Dedifferentiated amniotic fluid mesenchymal stem cell (primary cell): ENCODE measurements at regions not wholly inside any gene's neighbourhood (a gene's known extent, or its start where the extent isn't known, plus 50 kb on each side); places are given as distances from the start of the nearest gene placed in this dataset.
"Not testable (repeated sequence)": the region's sequence is repeated elsewhere in the genome, so short reads cannot be mapped to it uniquely, and the experiment has no call there.

Experiments used
- DNase-seq: peaks from one replicate; pipeline ENCODE4 v3.0.0-alpha.2; 2016; ENCODE audit errors: extremely low spot score

DNA sequence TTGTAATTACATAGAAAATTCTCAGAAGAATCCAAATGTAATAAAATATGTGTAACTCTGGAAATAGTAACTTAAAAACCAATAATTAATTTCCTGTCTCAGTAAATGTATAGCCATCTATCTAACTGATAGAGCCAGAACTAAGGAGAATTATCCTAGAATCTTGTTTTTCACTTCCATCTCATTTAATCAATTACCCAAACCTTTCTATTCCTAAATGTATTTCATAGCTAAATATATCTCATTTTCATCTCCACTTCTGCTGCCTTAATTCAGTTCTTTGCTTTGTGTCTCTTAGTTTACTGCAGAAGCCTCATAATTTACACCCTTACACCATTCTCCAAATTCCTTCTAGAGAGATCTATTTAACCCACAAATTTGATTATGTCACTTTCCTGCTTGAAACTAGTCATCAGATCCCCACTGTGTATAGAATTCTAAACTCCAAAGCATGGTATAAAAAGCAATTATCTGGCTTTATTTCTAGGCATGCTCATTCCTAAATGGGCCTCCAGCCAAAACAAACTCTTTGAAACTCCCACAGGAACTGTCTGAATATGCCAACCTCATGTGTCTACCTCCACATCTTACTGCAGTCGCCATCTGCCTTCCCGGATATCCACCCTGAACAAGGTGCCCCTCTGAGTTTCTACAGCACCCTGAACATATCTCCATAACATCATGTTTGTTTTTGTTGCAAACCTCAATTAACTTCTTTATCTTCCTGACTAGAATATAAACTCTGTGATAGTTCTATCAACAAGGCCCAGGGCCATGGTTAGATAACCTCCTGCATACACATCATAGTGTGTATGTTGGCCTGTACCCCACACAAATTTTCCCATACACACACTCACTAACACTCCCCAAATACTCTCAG lies 70.5 kb upstream of the ADTRP start:
- no peak for DNase-seq

- no peak for DNase-seq
These were observed 69.7 kb upstream of the ADTRP start for GRCh38 chr6:11848346-11848651.

DNA sequence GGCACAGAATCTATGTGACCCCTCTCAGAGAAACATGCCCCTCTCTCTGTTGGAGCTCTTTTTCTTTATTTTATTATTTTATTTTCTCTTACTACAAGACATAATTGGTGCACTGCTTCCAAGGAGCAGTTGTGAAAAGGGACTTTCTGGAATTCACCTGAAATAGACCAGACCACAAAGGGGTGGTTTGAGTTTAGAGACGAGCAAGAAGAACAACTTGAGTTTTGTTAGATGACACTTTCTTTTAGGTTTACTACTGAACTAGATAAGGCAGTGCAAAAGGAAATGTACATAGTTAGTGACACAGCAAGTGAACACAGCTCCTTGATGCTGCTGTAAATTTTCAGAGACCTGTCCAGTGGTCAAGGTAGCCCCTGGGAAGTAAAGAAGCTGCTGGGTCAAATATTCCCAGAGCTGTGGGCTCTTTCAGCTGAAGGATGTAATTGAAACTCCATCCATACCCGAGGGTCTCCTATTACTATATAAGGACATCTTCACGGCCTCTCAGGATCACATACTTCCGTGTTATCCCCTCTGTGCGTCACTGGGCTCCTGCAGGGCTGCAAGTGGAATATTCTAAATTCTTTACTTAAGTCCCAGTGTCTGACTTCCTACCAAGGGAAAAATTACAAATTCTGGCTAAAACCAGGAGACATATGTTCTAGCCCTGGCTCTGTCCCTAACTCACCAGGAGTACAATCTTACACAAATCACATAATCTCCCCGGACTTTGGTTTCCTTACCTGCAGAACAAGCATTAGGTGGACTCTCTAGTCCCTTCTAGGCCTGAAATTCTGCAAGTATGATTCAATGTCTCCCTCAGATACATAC lies 69.1 kb upstream of the ADTRP start:
- no peak for DNase-seq

DNA sequence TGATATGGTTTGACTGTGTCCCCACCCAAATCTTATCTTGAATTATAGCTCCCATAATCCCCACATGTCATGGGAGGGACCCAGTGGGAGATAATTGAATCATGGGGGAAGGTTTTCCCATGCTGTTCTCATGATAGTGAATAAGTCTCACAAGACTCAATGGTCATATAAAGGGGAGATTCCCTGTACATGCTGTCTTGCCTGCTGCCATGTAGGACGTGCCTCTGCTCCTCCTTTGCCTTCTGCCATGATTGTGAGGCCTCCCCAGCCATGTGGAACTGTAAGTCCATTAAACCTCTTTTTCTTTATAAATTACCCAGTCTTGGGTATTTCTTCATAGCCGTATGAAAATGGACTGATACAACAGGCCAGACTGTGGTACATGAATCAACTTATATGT lies 68.5 kb upstream of the ADTRP start:
- not testable (repeated sequence) for DNase-seq

DNA sequence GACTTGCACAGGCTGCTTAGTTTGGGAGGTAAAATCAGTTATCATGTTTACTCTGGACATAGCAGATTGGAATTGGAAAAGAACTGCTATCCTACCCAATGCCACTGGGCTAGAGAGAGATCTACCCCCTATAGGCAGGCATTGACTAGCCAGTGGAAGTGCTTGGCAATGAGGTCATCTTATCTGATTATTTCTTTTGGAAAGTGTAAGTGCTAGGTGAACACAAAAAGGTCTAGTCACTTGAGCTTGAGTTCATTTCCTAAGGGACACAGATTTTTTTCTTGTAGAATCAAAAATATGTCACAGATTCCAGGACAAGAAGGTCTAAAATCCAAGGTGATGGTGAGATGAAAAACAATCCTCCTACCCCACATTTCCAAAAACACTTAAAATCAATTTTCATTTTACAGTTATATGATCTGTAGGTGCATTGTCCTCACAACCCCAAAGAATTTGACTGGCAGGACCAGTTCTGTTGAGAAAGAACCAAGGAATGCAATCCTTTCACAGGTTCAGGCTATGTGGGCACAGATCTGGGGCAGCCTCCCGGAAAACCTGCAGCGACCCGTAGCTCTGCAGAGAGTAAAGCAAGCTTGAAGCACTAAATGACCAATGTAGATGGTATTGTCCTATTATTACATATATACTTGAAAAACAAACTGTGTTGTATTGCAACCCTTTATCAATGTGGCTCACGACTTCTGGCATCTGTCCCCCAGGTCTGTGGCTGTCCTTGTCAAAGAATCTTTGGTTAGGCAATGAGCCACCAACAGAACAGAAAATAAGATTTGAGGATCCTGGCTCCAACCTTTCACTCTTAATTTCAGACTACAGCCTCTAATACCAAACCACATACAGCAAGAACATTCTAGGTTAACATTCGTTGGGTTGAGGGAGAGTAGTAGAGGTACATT lies 67.3 kb upstream of the ADTRP start:
- DNase-seq = no peak

DNA sequence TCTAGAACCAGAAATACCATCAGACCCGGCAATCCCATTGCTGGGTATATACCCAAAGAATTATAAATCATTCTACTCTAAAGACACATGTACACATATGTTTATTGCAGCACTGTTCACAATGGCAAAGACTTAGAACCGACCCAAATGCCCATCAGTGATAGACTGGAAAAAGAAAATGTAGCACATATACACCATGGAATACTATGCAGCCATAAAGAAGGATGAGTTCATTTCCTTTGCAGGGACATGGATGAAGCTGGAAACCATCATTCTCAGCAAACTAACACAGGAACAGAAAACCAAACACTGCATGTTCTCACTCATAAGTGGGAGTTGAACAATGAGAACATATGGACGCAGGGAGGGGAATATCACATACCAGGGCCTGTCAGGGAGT lies 64.2 kb upstream of the ADTRP start:
- DNase-seq = not testable (repeated sequence)

- DNase-seq = no peak
These were observed 56.5 kb upstream of the ADTRP start for GRCh38 chr6:11835065-11835464.

DNA sequence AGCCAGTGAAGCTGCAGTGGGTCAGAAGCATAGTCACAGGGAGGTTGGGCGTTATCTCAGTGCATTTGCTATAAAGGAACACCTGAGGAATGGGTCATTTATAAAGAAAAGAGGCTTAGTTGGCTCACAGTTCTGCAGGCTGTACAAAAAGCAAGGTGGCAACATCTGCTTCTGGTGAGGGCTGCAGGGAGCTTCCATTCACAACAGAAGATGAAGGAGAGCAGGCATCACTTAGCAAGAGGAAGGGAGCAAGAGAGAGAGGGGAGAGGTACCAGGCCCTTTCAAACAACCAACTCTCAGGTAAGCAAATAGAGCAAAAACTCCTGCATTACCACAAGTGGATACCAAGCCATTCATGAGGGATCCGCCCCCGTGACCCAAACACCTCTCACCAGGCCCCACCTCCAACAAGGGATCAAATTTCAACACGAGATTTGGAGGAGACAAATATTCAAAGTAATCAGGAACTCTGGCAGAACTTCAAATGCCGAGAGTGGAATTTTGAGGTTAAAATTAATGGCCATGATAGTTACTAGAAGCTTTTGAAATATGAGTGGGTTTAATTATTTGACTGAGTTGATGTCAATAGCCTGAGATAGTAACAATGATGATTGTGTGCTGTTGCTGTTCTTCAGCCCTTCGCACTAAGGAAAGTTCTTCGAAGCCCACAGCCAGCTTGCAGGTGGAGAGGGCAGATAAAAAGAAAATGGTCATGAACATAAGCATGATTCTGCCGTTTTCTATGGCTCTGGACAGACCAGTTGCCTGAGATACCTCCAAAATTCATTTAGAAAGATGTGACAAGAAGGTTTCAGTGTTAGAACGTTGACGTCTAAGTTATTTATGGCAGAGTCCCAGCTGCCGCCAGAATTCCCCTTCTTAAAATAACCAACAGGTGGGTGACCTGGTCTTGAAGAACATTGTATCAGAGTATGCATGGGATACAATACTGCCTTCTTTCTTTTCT lies 55.3 kb upstream of the ADTRP start:
- no peak for DNase-seq

GRCh38 chr6:11831653-11832052 lies 53.0 kb upstream of the ADTRP start:
- no peak for DNase-seq

DNA sequence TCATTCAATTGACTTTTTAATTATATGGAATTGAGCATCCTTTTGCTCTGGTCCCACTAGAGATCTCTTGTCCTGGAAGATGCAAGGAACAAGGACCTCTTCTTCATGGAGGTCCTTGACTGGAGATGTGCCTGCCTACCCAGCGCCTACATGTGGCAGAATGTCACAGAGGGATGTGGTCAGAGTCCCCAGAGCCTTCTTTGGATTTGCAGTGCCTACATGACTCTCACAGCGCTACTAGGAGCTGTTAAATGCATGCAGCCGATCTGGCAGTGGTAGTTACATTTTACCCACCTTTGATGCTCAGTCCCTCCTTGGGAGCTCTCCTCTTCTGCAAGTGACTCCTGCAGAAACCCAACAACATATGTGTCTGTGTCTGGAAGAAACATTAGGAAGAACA lies 51.9 kb upstream of the ADTRP start:
- DNase-seq = no peak

GRCh38 chr6:11830105-11830504 lies 51.5 kb upstream of the ADTRP start:
- DNase-seq = no peak

DNA sequence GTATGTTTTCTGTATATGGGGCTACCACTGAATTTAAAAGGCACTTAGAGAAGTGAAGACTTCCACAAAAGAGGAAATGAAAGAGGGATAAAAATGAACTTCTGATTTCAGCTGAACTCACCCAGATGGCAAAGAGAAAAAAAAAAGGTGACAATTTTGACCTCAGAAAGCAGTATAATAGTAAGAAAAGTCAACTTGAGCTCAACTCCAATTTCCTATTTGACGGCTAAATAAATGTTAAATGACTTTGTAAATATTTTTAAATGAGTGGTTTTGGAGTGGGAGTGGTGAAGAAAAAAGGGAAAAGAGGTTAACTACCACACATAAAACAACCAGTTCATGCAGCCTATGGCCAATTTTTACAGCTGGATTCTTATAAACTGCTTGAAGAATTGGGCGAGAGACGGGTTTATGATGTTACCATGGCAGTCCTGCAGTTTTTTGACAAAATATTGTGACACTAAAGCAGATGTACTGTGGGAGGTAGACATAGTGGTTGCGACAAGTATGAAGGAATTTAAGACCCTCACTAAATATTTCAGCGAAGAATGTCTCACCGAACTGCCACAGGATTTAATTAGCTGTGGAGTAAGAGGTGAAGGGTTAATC lies 49.8 kb upstream of the ADTRP start:
- no peak for DNase-seq
